HG03159 (cell line): ENCODE measurements at regions not wholly inside any gene's neighbourhood (a gene's known extent, or its start where the extent isn't known, plus 50 kb on each side); places are given as distances from the start of the nearest gene placed in this dataset.

ENCODE experiments used
- ATAC-seq: cut with Tn5 transposase; IDR thresholded peaks from one replicate; pipeline ENCODE4 v1.9.1; 2021; ENCODE audit warnings: mild to moderate bottlenecking, moderate library complexity; ENCODE audit not compliant: unreplicated experiment

DNA sequence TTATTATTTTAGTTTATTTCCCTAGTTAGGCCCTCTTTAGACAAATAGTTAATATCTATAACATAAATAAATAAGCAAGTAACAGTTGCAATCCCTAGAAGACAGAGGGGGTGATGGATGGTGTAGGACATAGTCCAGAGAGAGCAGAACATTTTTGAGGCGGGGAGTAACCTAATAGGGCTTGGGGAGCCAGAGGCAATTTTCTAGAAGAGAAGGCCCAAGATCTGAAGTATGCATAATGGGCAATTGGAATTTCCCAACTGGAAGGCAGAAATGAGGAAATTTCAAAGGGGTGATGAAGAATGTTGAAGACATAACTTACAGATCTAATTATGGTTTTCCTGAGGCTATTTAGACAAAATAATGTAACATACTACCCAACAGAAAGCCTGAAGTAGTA lies 525.7 kb downstream of the TUSC7 start:
- no peak for ATAC-seq

DNA sequence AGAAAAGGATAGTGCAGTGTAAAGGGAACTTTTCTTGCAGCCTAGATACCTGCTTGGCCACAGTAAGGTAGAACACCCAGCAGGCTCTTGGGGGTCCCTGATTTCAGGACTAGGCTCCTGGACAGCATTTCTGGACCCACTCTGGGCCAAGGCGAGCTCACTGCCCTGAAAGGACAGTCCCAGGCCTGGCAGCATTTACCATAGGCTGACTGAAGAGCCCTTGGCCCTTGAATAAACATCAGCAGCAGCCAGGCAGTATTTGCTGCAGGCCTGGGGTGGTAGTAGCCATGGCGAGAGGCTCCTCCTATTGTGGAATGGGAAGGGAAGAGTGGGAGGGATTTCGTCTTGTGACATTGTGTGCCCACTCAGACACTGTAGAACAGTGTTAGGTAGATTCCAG lies 529.2 kb downstream of the TUSC7 start:
- no peak for ATAC-seq

DNA sequence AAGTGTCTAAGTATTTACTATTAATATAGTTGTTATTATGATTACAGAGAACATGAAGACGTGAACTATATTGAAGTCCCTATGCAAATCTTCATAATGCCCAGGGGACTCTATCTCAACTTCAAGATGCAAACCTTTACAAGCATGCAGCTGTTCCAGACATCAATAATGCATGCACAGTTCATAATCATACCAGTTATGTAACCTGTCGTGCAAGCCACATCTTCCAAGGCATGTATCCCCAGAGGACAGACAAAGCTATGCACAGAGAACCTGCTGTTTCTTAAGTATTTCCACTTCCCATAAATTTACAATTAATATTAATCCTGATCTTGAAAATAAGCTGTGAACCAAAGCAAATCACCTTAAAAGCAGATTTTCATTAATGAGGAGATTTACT lies 534.1 kb downstream of the TUSC7 start:
- ATAC-seq, result no peak

DNA sequence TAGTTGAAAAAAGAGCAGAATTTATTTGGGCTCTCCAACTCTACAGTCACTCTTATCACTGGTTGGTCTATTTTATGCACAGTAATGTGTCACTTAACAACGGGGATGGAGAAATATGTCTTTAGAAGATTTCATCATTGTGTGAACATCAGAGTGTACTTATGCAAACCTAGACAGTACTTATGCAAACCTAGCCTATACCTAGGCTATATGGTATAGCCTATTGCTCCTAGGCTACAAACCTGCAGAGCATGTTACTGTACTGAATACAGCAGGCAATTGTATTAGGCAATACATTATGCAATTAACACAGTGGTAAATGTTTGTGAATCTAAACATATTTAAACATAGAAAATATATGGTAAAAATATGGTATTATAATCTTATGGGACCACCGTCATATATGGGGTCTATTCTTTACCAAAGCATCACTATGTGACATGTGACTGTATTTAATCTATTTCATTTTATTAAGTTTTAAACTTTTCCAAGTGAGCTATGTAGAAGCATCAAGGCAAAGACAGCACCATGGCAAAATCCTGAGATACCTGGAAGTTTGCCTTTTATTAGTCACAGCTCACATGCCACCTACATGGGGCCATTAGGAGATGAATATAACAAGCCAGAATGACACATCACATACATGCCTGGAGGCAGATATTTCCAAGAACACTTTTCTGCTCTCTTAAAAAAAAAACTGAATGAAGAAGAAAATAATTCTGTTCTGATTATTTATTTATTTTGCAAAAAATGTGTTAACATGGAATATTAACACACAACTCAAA lies 537.4 kb downstream of the TUSC7 start:
- ATAC-seq, result no peak

DNA sequence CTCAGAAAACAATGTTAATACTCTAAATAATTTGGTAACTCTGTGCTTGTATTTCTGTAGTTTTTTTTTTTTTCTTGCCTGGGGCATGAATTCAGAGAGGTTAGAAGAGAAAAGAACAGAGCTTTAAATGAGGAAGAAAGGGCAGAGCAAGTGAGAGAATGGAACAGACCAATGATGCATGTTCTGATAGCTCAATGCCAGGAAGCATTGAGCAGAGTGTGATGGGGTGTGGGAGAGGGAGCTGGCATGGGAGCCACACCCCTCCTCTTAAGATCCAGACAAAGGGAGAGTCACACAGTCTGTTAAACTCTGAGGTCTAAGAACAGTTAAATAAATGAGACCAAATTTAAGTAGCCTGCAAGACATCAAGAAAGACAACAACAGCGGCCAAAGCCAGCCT lies 538.6 kb downstream of the TUSC7 start:
- no peak for ATAC-seq

DNA sequence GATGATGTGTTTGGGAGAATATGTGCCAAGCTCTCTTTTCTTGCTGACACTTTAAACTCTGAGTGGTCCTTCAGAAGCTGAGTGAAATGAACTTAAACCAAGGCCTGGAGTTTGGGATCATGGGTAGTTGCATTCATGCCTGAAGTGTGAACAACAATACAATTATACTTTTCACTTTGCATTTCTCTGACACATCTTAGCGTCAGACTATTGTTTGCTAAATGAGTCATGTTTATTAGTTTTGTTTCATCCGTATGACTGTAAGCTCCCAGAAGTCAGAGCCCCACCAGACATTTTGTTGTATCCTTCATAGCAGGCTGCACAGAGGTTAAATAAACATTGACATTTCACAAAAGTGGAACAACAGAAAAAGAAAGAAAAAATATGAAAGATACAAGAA lies 542.6 kb downstream of the TUSC7 start:
- no peak for ATAC-seq

DNA sequence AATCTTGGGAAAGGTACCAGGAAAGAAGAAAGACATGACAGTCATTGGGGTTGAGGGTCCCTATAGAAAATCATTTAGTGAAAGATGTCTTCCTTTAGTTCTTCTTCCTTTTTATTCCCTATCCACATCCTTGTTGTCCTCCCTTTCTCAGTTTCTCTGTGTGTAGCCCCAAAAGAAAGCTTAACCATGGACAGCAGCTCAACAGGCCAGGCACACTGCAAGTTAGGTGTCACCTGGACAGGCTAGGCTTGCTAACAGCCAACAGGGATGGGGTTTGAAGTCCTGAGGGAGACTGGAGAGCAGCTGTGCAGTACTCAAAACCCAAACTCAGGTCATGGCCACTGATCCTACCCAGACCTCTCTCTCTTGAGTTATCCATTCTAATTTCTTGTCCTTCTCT lies 543.1 kb downstream of the TUSC7 start:
- ATAC-seq, result no peak

DNA sequence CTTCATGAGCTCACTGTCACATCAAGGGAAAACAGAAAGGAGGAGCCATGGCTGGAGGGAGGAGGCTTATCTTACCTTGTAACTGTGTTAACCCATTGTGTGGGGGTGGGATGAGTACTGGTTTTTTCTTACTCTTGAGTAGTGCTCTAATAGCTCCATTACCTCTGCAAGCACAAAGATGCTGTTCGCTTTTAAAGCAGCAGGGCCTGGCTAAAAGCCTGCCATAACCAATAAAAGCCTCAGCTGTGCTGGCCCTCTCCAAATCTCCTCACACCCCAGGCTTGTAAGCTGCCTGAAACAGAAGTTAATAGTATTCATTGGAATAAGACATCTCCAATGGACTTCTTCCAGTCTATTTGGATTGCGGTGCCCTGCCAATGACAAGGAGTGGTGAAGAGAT lies 544.1 kb downstream of the TUSC7 start:
- ATAC-seq, result no peak

DNA sequence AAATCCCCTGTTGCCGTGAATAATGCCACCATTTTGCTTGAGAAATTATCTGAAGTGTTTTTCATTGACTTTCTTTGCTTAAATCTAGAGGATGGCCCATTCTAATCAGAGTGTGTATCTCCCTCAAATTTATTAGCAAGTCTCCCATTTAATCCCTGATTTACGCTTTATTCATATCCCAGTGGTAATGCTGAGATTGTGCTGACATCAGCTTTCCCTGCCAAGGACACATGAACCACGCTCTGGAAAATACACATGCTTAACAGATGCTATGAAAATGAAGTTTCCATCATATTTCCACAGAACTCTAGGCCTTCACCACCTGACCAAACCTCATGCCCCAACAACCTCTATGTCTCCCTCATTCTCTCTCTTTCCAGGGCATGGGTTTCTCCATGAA lies 545.4 kb downstream of the TUSC7 start:
- ATAC-seq, result no peak

DNA sequence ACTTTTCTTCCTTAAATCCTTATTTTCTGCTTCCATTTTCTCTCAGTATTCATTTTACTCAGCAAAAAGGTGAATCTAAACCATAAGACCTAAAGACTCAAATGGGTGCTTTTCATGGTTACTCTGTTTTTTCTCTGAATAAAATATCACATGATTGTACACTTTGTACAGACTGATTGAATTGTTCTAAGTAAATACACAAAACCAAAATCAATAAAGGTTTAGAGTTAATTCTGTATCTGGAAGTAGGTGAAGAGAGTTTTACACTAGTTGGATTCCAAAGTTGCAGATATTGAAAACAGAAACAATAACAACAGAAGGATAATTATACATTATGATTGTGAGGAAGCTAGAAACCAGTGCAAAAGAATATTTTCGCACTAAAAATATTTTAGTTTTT lies 546.2 kb downstream of the TUSC7 start:
- ATAC-seq, result no peak

DNA sequence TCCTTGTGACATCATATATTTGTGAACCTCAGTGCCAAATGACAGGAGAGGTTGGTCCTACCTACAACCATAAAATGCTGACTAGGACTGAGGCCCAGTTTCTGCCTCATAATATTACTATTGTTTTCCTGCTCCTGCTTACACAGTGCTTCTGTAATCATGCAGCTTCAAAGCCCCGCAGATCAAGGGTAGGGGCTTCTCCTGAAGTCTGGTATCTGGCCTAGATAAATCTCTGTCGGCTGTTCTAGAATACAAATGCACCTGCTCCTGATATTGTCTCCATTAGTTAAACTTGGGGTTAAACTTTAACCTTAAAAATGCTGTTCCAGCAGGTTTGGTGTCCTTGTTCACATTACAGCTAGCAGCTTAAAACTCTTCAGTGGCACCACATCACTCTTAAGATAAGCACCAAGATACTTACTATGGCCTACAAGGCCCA lies 552.4 kb downstream of the TUSC7 start:
- ATAC-seq, result no peak

DNA sequence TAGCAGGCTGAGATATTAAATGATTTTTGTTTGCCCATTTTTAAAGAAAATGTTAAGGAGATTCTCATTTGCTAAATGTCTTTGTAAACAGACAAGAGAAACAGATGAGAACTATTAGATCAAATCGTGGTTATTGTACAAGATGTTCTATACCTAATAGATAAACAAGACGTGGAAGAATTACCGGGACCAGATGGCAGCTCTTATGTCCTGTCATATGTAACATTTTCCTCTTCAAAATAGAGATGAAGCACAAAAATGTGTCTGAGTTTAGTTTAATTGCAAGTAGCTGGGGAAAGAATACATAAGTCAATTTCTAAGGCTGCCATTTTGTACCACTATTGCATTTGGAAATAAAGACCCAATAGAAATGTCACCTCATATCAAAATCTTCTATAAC lies 553.7 kb downstream of the TUSC7 start:
- ATAC-seq, result no peak

DNA sequence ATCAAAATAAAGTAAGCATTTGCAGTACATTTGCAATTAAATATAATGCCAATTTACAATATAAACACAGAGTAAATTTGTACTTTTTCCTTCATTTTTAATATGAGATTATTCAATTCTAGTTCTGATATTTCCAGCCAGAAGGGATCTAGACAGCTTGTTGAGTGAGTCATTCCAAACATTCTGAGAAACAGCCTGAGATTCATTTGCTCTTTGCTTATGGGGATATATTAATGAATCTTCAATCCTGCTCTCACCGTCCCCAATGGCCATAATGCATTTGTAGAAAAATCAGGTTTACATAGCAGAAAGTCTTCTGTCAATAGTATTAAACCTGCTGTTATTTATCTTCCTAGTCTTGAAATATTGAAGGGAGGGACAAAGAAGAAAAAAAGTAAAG lies 554.2 kb downstream of the TUSC7 start:
- ATAC-seq, result no peak

DNA sequence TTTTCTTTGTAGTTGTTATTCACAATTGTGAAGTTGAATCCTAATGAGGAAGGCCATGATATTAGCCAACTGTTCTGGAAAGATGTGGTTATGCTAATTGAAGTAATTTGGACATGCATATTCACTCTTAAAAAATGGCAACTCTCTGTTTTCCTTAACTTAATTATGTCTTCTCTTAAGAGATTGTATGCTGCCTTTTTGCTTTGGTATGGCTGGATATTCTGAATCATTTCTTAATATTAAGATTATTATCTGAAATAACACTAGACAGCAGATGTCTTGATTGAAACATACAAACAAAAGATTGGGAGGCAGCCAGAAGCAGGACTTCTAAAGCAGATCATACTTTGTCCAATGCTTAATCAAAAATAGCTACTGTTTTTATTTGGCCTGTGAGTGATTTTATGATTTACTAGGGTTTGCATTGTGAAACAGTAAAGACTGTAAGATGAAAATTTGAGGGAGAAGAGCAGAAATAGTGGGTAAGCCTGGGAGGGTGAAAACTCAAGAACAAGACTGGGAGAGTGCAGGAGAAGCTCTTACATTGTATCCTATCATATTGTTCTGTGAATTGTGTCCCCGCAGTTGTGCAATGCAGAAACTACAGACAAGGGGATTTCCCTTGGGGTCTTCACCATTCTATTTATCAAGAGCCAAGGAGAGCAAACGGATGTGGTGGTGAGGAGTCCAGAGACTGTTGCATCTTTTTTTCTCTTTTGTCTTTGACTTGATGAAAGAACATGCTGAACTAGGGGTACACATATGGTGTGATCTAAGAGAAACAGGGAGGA lies 554.8 kb downstream of the TUSC7 start:
- ATAC-seq, result no peak

DNA sequence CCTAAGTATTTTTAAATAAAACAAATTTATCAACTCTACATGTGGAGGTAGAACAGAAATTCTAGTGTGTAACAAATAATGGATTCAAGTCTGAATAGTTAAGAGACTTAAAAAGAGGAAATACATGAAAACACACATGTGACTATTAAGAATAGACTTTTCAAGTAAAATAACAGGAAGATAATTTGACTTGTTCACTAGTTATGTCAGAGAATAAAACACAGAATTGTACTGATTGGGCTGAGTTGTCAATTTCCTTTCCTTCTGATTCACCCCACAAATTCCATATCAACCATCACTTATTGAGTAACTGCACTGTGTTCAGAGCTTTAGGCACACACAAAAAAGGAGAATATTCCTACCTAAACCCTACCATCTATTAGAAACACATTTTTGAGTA lies 557.2 kb downstream of the TUSC7 start:
- ATAC-seq, result no peak

DNA sequence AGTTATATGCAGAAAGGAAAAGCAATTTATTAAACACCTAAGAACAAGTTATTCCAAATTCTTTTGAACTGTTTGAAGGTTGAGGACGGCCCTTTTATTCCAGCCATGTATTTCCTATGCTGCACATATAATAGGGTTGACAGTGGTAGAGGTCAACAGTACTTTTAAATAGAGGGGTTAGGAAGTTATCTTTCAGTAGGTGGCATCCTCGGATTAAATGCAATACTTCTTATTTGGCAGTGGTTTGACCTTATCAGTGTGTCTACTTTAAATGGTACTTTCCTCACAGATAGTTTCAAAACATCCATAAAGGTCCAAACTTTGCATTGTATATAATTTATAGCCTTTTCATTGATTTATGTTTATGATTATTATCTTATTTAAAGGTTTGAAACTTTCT lies 558.7 kb downstream of the TUSC7 start:
- no peak for ATAC-seq

DNA sequence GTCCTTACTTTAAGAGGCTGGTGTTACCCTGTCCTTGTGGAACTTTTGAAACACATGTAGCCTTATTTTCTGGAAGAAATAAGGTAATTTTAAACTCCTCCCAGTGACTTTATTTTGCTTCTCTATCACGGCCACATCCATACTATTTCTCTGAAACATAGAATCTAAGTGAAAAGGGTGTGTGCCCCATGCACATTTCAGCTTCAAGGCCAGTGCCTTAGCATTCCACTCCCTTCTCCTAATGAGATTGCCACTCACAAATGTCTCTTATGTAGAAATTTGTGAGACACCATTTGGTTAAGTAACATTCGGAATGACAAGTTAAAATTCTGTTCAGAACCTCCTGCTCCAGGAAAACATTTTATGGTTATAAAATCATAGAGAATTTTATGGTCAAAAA lies 562.7 kb downstream of the TUSC7 start:
- no peak for ATAC-seq

DNA sequence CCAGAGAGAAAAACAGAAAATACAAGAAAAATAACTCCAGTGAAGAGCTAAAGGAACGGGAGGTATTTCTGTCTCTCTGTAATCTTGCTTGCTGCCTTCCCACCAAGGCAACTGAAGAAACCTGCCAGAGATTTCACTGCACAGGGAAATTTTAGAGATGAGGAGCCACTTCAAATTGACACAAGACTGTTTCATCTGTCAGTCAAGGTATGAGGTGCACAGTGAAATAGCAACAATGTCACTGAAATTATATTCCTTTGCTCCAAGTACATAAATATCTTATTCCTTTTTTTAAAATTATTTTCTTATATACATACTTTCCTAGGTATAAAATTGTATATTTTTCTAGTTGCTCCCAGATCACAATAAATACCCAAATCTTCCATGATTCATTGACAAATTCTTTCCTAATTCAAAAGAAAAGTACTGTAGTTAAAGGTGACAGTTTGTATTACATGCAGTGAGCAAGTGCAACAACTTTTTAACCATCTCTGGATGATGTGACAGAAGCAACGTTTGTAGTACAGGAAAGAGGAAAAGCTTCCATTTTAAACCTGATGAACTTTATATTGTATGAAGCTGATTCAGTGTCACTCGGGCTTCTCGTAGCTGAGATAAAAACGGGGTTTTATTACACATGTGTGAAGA lies 563.4 kb downstream of the TUSC7 start:
- no peak for ATAC-seq

DNA sequence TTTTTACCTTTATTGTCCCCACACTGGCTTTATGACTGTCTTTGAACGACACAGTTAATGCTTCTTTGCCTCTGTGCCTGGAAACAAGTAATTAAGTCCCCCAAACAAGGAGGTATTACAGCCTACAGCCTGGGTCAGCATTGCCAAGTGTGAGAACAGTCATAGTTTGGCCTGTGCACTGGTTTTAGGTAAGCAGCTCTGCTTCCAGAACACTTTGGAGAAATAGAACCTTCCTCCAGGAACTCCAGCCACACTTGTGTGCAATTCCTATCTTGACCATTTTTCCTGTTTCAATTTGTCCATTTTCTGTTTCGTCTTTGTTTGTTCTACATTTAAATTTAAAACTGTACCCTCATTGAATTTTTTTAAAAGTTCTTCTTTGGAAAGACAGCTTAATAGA lies 568.2 kb downstream of the TUSC7 start:
- ATAC-seq, result no peak

DNA sequence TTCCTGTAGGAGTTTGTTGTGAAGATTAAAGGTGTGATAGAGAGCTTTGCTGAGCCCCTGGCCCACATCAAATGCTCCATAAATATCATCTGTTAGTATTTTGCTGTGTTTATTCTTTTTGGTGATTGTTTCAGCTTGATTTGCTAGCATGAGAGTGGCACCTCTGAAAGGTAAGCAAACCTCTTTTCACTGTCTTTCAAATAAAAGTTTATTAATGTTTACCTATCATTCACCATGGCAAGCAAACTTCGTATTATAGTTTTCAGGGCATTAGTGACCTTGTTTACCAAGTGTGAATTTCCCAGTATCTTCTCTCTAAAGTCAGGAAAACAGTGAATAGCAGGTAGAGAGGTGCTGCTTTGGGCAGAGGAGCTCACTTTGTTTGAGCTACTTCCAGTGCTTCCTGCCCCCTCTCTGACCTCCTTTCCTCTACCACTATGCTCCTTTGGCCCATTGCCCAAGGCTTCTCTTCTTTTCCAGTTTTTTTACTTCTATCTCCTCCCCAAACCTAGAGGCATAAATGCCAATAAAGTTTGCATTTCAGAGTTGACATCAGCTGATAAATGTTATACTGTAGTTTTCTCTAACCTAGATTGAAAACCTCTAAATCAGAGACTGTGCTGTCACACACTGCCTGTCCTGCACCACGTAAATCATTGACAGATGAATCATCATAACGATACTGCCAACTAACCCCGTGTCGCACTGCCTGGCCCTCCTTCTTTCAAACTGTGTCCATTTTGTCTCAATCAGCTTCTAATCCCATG lies 569.0 kb downstream of the TUSC7 start:
- peak; percentile 97 for ATAC-seq

DNA sequence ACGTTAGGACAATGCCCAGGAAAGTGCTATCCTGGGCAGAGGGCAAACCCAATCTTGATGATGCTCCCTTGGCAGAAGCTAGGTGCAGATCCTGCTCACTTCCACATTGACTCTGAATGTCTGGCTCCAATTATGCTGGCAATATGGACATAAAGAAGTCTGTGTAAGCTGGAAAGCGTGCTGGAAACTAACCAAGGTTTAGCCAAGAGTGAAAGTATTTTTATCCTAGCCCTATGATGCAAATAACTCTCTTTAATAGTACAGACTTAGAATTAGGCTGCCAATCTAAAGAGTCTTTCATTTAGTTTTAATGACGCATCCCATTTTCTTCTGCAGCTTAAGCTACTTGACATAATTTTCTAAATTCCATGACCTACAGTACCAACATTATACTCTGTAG lies 571.8 kb downstream of the TUSC7 start:
- ATAC-seq, result no peak
